Sciatic nerve (tissue), 2 donors: ENCODE measurements at regions not wholly inside any gene's neighbourhood (a gene's known extent, or its start where the extent isn't known, plus 50 kb on each side); places are given as distances from the start of the nearest gene placed in this dataset.
"Not testable (repeated sequence)": the region's sequence is repeated elsewhere in the genome, so short reads cannot be mapped to it uniquely, and the experiment has no call there.

Source experiments
- ATAC-seq: fragments of 200-7000 bp; cut with Tn5 transposase; one replicate; pipeline ENCODE4 v1.9.1; 2020; ENCODE audit warnings: mild to moderate bottlenecking, moderate library complexity
- DNase-seq: peaks from one replicate; pipeline ENCODE4 v3.0.0-alpha.2; 2020; ENCODE audit warnings: low spot score
- intact Hi-C: fragments of 100-400 bp; cut with DNase I; formaldehyde crosslinking; loops from one replicate; pipeline ENCODE4 v1.14.2; 2022
- donor health status: DM: no; HTN: no; CAD: no.
- donor health status: DM: no; HTN: no; CAD: no.

DNA sequence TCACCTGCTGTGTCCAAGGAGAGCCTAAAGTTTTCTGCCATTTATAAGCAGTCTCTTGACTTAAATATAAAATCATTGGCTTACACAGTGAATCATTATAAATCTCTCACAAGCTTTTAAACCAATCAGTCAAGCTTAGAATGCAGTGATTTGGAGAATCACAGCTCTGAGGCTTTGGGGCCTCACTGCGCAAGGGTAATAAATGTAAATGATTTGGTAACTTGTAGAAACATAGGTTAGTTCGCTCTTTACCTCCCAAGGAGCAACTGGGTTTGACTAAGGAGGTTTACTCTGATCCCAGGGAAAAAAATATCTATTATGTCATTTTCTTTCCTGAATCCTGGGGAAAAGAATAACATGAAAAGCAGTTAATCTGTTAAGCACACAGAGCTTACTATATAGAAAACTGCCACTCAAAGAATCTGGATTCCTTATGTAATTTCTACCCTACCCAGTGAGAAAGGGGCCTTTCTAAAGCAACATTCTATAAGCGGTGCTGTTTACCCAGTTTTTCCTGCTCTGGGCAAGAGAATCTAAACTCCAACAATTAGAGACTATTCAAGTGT is 128.2 kb downstream of the MZT1 start:
- no peak for DNase-seq
- intact Hi-C loops = no loop called here
- no peak for ATAC-seq

DNA sequence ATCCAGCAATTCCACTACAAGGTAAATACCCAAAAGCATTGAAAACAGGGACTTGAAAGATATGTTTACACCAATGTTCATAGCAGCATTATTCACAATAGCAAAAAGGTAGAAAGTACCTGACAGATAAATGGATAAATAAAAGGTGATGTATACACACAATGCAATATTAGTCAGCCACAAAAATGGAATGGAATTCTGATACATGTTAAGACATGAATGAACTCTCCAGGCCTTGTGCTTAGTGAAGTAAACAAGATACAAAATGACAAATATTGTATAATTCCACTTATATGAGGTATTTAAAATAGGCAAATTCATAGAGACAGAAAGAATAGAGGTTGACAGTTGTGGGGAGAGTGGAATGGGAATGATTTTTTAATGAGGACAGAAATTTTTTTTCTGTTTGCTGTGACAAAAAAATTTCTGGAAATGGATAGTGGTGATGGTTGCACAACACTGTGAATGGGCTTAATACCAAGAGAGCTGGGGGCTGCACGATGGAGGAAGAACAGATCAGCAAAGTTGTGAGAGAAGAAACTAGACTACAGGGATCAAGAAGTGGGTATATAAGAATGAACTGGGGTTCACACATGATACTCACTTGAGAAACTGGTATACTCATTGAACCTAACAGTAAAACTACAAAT is 137.2 kb downstream of the MZT1 start:
- intact Hi-C loops = no loop called here
- ATAC-seq = no peak
- DNase-seq = no peak

DNA sequence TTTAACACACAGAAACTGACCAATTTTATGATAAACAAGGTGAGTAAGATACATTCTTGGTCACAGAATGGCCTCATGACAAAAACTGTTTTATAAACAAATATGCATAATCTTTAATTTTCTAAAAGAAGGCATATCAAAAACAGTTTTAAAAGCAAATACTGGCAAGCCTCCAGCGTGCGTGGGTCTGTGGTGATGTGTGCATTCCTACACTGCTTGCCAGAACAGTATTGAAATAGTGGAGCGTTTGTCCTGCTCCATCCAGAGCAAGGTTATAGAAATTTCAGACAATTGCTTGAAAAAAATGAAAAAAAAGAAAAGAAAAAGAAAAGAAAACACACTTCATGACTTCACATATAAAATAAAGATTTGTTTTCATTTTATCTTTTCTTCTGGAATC is 140.9 kb downstream of the MZT1 start:
- DNase-seq (no peak), ATAC-seq (no peak)
- intact Hi-C loops = no loop called here

DNA sequence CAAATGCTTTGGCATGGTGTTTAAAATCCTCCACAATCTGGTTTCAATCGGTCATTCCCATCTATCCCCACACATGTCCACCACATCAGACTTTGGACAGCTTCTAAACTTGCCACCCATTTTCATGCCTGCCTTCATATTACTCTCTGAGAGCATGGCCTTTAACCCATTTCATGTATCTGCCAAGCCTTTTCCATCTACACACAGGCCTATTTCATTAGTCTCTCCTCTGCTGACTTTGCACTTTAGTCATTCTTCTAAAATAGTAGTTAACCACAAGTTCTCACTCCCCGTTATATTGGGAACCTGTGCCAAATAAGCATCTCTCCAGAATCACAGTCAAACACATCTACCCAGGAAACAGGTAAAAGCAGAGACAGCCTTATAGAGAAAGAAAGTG is 142.2 kb downstream of the MZT1 start:
- ATAC-seq (no peak), DNase-seq (no peak)
- intact Hi-C loops = no loop called here

DNA sequence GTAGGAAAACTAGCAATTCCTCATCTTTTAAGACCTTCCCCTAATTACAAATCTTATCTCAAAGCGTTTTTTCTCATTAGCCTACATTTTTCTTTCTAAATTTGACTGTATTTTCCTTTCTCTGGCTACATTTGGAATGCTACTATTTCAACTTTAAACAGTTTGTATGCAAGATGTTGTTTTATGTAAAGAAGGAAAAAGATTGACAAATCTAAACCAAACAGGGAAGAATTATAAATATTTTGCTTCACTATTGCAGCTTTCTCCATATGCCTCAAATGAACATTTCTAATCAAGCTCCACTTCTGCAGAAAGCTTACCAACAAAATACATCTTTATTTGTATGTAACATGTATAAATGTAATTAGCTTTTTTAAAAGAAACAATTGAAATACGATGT is 156.2 kb downstream of the MZT1 start:
- intact Hi-C loops = no loop called here
- DNase-seq (no peak), ATAC-seq (no peak)

DNA sequence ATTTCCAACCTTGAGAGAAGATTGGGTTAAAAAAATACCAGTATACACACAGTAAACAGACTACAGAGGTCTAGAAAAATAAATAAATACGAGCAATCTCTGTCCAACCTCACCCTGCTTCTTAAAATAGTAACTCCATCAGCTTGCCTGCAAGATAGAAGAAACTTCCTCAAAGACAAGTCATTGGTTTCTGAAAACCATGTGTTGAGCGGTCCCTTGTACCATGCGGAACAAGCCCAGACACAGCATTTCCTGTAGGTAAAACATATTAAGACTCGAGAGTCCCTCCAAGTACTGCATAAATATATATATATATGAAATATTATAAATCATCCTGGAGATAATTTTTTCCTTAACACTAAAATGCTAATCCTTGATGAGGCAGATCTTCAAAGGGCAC is 157.4 kb downstream of the MZT1 start:
- DNase-seq (no peak), ATAC-seq (no peak)
- intact Hi-C loops = no loop called here

DNA sequence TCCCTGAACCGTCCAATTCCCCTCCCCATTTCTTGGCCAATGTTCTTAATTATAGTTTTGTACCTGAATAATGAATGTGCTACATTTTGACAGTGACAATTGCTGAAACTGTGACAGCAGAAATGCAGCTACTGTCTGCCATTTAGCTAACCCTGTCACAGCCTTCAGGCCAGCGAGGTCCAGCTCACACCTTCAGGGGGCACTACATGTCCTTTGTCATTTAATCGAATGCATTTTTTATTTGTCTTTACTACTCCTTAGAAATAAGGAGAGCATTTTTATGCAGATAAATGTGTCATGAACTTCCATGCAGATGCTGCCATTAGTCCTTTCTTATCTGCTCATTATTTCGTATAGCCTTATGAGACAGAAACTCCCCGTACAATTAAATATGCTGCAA is 159.9 kb downstream of the MZT1 start:
- DNase-seq = no peak

DNA sequence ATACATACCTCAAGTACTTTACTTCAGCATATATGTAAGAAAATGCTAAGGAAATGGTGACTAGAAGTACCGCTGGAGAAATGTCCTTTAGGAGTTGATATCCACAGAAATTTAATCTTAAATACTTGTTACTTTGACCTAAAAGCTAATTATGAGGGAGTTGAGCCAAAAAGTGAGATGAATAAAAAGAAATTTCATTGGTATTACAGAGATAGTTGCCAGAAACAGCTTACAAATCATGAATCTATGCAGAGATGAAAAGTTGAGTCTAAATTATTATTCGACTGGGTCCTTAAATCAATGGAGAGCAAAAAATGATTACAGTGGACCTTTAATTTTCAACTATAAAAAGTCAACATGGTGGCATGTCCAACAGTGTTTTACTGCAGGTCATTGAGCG is 160.9 kb downstream of the MZT1 start:
- ATAC-seq (no peak), DNase-seq (no peak)
- intact Hi-C loops = no loop called here

More for the DNA sequence above, 159.9 kb downstream of the MZT1 start:
- intact Hi-C loops = no loop called here
- no peak for ATAC-seq

DNA sequence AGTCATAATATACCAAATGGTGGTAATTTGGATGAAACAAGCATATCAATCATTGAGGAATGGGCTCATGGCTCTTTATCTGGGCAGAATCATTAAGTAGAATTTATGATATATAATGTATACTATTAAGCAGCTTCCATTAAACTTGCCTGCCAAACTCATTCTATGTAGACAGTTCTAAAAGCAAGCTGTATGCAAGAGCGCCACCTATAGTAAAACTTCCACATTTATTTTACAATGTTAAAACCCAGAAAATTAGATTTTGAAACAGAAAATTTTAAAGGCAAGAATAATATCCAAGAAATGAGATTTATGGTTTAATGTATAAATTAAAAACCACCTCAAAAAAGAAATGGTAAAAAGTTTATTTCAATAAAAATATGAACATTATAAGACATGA is 161.5 kb downstream of the MZT1 start:
- ATAC-seq = no peak
- intact Hi-C loops = no loop called here
- no peak for DNase-seq

DNA sequence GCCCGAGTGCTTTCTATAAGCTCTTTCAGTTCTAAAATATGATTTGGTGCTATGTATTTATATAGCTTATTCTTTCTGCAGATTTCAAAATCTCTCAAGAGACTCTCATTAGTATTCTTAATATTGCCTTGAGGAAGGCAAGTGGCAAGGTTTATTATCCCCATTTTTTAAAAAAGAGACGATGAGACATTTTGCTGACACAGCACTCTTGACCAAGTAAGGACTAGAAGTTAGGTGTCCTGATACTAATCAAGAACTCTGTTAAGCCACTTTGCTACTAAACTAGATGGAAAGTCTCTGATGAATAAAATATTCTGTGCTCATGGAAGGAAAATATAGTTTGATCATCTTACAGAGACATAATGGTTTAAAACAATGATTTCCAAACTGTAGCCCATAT is 164.7 kb downstream of the MZT1 start:
- intact Hi-C loops = no loop called here
- no peak for ATAC-seq
- DNase-seq = no peak

DNA sequence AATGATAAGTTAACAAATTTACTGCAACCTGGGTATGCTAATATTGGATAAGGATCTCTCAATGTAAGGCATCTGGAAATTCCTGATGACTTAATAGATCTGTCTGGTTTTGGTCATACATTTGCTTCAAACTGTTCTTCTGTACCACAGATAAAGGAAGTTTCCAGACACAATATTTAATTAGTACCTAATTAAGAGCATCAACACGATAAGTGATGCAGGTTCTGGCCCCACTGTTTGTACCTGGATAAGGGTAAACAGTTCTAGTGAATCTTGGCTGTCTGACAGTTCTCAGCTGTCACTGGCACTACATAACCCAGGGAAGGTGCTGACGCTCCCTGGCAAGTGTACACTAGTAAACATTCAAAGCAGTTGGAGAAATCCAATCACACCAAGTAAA is 165.6 kb downstream of the MZT1 start:
- intact Hi-C loops = no loop called here
- DNase-seq (no peak), ATAC-seq (no peak)

DNA sequence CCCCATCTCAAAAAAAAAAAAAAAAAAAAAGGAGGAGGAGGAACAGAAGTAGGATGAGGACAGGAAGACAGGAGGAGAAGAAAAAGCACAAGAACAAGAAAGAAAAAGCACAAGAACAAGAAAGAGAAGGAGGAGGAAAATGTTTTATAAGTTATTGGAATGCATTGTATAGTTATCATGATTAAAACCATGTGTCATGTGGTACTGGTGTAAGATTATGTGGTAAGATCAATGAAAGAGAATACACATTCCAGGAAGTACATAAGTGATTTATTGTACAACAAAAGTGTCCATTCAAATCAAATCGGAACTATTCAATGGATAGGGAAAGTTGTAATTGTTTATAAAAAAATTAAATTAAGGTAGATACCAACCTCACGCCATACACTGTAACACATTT is 167.7 kb downstream of the MZT1 start:
- no peak for DNase-seq
- intact Hi-C loops = no loop called here
- ATAC-seq = no peak

DNA sequence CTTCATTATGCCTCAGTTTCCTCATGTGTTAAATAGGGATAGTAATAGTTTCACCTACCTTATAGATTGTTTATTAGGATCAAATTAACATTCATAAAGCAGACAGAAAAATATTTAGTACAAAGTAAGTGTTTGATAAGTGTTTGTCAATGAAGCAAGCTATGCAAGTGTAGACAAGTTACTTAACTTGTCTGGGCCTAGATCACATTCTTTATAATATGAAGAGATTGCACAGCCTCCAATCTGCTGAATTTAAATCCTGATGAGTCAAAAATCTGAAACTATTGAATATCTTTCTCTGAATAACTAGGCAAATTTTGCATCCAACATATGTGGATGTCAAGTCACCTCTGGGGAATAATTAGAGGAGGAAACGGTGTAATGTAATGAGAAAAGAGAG is 170.5 kb downstream of the MZT1 start:
- no peak for ATAC-seq
- intact Hi-C loops = no loop called here
- no peak for DNase-seq

DNA sequence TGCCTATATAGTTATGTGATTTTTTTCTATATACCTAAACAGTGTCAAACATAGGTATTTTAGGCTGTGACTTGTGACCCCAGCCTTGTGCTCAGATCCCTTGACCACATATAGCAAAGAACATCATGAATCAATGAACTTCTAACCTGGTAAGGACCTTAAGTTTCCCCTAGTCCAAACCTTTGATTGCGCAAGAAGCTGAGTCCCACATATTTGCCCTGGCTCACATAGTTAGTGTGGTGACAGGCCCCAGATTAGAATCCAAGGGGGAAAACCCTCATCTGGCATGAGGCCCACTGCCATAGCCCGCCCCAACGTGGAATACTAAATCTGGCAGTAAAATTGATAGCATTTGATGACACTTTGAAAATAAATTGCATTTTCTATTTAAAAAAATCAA is 171.8 kb downstream of the MZT1 start:
- no peak for ATAC-seq
- intact Hi-C loops = no loop called here
- DNase-seq = no peak

DNA sequence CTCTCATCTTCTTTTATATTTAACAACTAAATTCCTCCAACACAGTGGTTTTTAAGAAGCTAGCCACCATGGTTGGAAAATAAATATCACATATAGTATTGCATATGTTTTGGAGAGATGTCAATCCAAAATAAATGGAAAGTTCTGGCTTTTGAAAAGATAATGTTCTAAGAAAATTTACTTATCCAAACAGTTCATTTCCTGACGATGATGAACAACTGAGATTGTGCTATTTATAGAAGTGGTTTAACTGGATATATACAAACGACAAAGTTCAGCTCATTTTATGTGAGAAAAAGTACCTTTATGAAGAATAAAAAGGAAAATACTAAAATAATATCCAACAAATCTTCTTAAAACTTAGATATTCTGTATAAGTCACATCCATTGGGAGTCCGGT is 174.7 kb downstream of the MZT1 start:
- no peak for ATAC-seq
- DNase-seq = no peak
- intact Hi-C loops = no loop called here

DNA sequence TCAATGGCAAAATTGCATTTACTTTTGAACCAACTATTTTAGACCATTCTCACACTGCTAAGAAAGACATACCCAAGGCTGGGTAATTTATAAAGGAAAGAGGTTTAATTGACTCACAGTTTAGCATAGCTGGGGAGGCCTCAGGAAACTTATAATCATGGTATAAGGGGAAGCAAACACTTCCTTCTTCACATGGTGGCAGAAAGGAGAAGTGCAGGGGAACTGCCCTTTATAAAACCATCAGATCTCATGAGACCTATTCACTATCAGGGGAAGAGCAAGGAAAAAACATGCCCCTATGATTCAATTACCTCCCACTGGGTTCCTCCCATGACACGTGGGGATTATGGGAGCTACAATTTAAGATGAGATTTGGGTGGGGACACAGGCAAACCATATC is 181.5 kb downstream of the MZT1 start:
- intact Hi-C loops, ATAC-seq, DNase-seq: not testable (repeated sequence)

DNA sequence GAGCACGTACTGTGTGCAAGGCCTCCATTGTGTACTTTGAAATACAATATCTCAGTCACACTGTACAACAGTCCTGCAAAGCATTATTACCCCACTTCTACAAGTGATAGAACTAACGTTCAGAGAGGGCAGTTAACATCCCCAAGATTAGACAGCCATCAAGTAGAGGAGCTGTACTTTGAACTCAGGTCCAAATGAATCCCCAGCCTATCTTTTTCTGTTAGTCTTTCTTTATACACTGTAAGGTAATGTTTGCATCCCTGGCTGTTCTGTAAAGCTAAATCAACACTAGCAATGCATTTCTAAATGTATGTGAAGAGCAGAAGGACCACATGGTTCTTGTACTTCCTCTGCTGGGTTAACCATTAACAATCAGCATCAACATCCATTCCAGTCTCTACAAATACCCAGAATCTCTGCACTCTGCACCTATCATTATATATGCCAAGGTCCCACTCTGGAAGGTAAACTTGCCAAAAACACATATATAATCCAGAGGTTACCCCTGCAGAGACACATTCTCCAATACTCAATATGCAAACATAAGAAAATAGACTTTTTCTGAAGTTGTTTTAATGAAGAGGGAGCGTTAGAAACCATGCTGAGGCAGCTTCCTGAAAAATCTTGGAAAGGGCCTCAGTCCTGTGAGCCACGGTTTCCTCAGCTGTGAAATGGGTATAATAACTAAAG is 182.3 kb downstream of the MZT1 start:
- intact Hi-C loops = no loop called here
- ATAC-seq (no peak), DNase-seq (no peak)

DNA sequence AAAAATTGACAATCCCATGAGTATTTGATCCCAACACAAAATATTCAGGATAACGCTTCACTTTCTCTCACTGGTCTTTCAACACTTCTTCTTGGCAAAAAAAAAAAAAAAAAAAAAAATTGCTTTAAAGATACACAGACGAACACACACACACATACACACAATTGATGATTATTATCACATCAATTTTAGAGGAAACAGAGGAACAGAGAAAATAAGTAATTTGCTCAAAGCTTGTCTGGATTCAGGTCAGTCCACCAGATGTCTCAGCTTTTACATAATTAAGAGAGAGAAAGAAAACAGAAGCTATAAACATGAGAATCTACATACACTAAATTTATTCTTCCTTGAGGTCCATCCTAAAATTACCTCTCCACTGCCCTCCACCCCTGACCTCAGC is 183.4 kb downstream of the MZT1 start:
- ATAC-seq (no peak), DNase-seq (no peak)
- intact Hi-C loops = no loop called here

DNA sequence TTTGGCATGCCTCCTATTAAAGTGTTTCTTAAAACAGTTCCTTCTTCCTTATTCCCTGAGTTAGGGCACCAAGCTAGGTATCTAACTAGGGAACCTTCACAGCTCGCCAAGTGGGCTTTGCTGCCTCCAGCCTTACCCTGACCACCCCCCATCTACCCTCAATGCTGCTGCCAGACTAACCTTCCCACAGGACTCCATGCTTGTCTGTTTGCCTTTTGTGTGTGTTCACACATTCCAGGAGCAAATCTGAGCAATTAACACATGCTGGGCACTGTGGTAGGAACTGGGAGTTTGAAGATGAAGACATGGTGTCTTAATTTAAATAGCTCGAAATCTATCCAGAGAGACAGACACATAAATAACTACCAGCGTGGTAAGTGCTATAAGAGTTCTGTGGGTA is 185.2 kb downstream of the MZT1 start:
- DNase-seq (no peak), ATAC-seq (no peak)
- intact Hi-C loops = no loop called here

DNA sequence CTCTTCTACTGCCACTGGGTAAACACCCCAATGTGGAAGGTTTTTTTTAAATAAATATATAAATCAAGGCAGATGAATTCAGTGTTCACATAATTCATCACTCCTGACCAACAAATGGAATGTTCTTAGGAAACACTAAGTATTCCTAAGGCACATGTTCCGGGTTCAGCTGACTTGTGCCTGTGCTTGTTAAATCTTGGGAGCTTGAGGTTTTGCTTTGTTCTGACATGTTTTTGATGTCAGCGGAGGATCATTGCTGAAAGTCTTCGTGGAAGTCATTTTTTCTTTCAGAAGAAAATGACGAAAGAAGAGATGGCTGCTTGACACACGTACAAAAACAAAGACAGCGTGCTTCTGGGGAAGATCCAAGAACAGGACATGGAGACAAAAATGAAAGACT is 185.8 kb downstream of the MZT1 start:
- intact Hi-C loops = no loop called here
- ATAC-seq (no peak), DNase-seq (no peak)

DNA sequence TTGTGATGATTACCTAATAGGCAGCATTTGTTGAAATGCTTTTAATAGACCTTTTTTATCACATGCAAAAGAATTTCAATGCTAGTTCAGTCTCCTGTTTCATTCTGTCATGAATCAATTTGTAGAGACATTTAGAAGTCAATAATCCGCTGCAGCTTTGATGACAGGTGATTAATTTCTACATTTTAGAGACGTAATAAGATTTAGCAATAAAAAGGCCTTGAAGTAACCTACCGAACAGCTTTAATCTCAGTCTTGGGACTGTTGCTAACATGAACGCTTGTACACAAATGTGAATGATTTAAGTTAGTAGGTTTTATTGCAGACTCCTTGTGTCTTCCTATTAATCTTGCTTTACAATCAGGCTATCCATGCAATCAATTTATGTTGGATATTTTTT is 186.5 kb downstream of the MZT1 start:
- intact Hi-C loops = no loop called here
- ATAC-seq = no peak
- DNase-seq = no peak
